ENCODE measurements at regions not wholly inside any gene's neighbourhood (a gene's known extent, or its start where the extent isn't known, plus 50 kb on each side); places are given as distances from the start of the nearest gene placed in this dataset.

GRCh38 chr14:76669770-76670169 lies 91.5 kb upstream of the VASH1 start:
- Histone ChIP-seq H3K27ac (no peak overlapping the region), H3K4me1 (no peaks in the 10 kb centered on the region), H3K4me3 (no peak overlapping the region), H3K36me3 (no peaks in the 10 kb centered on the region), H3K27me3 (no peaks in the 10 kb centered on the region), H3K9me3 (peaks cover 0 to 3% (median 0%) of the 10 kb centered on the region in 3 donors)
- in situ Hi-C loops (cut with MboI; ENCODE audit: low sequenced_read_pairs in 4 of 4) (no loop called here), intact Hi-C loops (cut with DNase I; ENCODE audit: low total_unique reads) (no loop called here)
- DNase-seq (no peak), ATAC-seq (no peak)
- TF ChIP-seq POLR2A (IDR thresholded peaks at IDR 0.05), result no peak
- TF ChIP-seq CTCF (IDR thresholded peaks at IDR 0.05 in 4 of 5, conservative IDR thresholded peaks at IDR 0.05 in 1 of 5), result no peak

- no peaks in the 10 kb centered on the region for H3K27me3 ChIP-seq
- DNase-seq, result no peak
- no peak for TF ChIP-seq CTCF (IDR thresholded peaks at IDR 0.05 in 4 of 5, conservative IDR thresholded peaks at IDR 0.05 in 1 of 5)
- no peak for TF ChIP-seq POLR2A (IDR thresholded peaks at IDR 0.05)
- H3K36me3 ChIP-seq, result no peaks in the 10 kb centered on the region
- no peaks in the 10 kb centered on the region for H3K4me1 ChIP-seq
- H3K27ac ChIP-seq, result no peak overlapping the region
- H3K9me3 ChIP-seq, result peaks cover 0 to 3% (median 0%) of the 10 kb centered on the region in 3 donors
- intact Hi-C loops (cut with DNase I; ENCODE audit: low total_unique reads) (no loop called here), in situ Hi-C loops (cut with MboI; ENCODE audit: low sequenced_read_pairs in 4 of 4) (no loop called here)
- no peak overlapping the region for H3K4me3 ChIP-seq
- no peak for ATAC-seq
Observed at GRCh38 chr14:76672123-76672522, 89.1 kb upstream of the VASH1 start.

- in situ Hi-C loops (cut with MboI; ENCODE audit: low sequenced_read_pairs in 4 of 4) (no loop called here), intact Hi-C loops (cut with DNase I; ENCODE audit: low total_unique reads) (no loop called here)
- Histone ChIP-seq H3K36me3 (no peaks in the 10 kb centered on the region), H3K27ac (no peak overlapping the region), H3K4me1 (no peaks in the 10 kb centered on the region), H3K9me3 (peaks cover 0 to 3% (median 0%) of the 10 kb centered on the region in 3 donors), H3K4me3 (no peak overlapping the region), H3K27me3 (no peaks in the 10 kb centered on the region)
- DNase-seq (no peak), ATAC-seq (no peak)
- TF ChIP-seq POLR2A (IDR thresholded peaks at IDR 0.05), result no peak
- TF ChIP-seq CTCF (IDR thresholded peaks at IDR 0.05 in 4 of 5, conservative IDR thresholded peaks at IDR 0.05 in 1 of 5), result no peak
Observed at GRCh38 chr14:76673261-76673660, 88.0 kb upstream of the VASH1 start.

GRCh38 chr14:76675046-76675445 lies 86.2 kb upstream of the VASH1 start:
- Histone ChIP-seq H3K4me3 (no peak overlapping the region), H3K27ac (no peak overlapping the region), H3K9me3 (no peaks in the 10 kb centered on the region), H3K36me3 (no peaks in the 10 kb centered on the region), H3K4me1 (no peaks in the 10 kb centered on the region), H3K27me3 (no peaks in the 10 kb centered on the region)
- ATAC-seq, result no peak
- no peak for TF ChIP-seq CTCF (IDR thresholded peaks at IDR 0.05 in 4 of 5, conservative IDR thresholded peaks at IDR 0.05 in 1 of 5)
- no peak for TF ChIP-seq POLR2A (IDR thresholded peaks at IDR 0.05)
- DNase-seq, result no peak
- in situ Hi-C loops (cut with MboI; ENCODE audit: low sequenced_read_pairs in 4 of 4), result no loop called here
- intact Hi-C loops (cut with DNase I; ENCODE audit: low total_unique reads), result no loop called here

- in situ Hi-C loops (cut with MboI; ENCODE audit: low sequenced_read_pairs in 4 of 4) (no loop called here), intact Hi-C loops (cut with DNase I; ENCODE audit: low total_unique reads) (no loop called here)
- Histone ChIP-seq H3K4me3 (no peak overlapping the region), H3K9me3 (no peaks in the 10 kb centered on the region), H3K27me3 (no peaks in the 10 kb centered on the region), H3K4me1 (no peaks in the 10 kb centered on the region), H3K36me3 (no peaks in the 10 kb centered on the region), H3K27ac (no peak overlapping the region)
- DNase-seq, result no peak
- TF ChIP-seq CTCF (IDR thresholded peaks at IDR 0.05 in 4 of 5, conservative IDR thresholded peaks at IDR 0.05 in 1 of 5) (no peak), POLR2A (IDR thresholded peaks at IDR 0.05) (no peak)
- ATAC-seq, result no peak
Observed at GRCh38 chr14:76676539-76676938, 84.7 kb upstream of the VASH1 start.
